IMR-90 (cell line): ENCODE measurements at regions not wholly inside any gene's neighbourhood (a gene's known extent, or its start where the extent isn't known, plus 50 kb on each side); places are given as distances from the start of the nearest gene placed in this dataset.

ENCODE experiments used
- ATAC-seq: fragments of 200-7000 bp; cut with Tn5 transposase; 2 replicates; pipeline ENCODE4 v1.9.1; 2020; ENCODE audit warnings: low read depth, mild to moderate bottlenecking, moderate library complexity
- BruUV-seq: library from RNA; stranded (reverse); fragments of 400-500 nt; replicated peaks from 2 replicates; lab custom pipeline; 2021; lab: Mats Ljungman, UMichigan
- CTCF ChIA-PET: fragments of 300-600 bp; formaldehyde crosslinking; extraction: SDS; loops from one replicate; lab custom pipeline; 2021; ENCODE audit warnings: antibody characterized with exemption; lab: Yijun Ruan, JAX
- POLR2A ChIA-PET: fragments of 300-600 bp; sonication (Branson Sonifier 250); formaldehyde crosslinking; loops from one replicate; lab custom pipeline; 2022; ENCODE audit warnings: antibody characterized with exemption; ENCODE audit not compliant: unreplicated experiment; lab: Charles Lee
- DNase-seq: peaks from one replicate; pipeline ENCODE4 v3.0.0; 2013
- H2AFZ ChIP-seq: replicated peaks from 2 replicates; pipeline ENCODE3; 2013; ENCODE audit warnings: low read length, mild to moderate bottlenecking; ENCODE audit not compliant: poor library complexity
- H2AK5ac ChIP-seq: 2 replicates; pipeline ENCODE4 v1.6.1; 2013; ENCODE audit warnings: low read depth, low read length, inconsistent platforms
- H2AK9ac ChIP-seq: replicated peaks from 2 replicates; pipeline ENCODE3; 2013; ENCODE audit warnings: mild to moderate bottlenecking, low read depth, low read length, moderate library complexity; ENCODE audit not compliant: poor library complexity
- H2BK120ac ChIP-seq: 2 replicates; pipeline ENCODE4 v1.6.1; 2013; ENCODE audit warnings: low read depth, low read length, inconsistent platforms
- H2BK15ac ChIP-seq: 3 replicates; pipeline ENCODE4 v1.6.1; 2013; ENCODE audit warnings: low read depth, low read length, inconsistent platforms
- H2BK20ac ChIP-seq: 2 replicates; pipeline ENCODE4 v1.6.1; 2013; ENCODE audit warnings: low read depth, mild to moderate bottlenecking, inconsistent platforms, low read length, moderate library complexity
- H2BK5ac ChIP-seq: 2 replicates; pipeline ENCODE4 v1.6.1; 2013; ENCODE audit warnings: mild to moderate bottlenecking, low read depth, low read length, inconsistent platforms; ENCODE audit not compliant: poor library complexity, severe bottlenecking
- H3K14ac ChIP-seq: replicated peaks from 2 replicates; pipeline ENCODE4 v1.6.1; 2013; ENCODE audit warnings: low read depth, low read length, inconsistent platforms
- H3K18ac ChIP-seq: 2 replicates; pipeline ENCODE4 v1.6.1; 2013; ENCODE audit warnings: low read depth, low read length, control low read depth
- H3K23ac ChIP-seq: 2 replicates; pipeline ENCODE4 v1.6.1; 2013; ENCODE audit warnings: low read depth, low read length, inconsistent platforms
- H3K27ac ChIP-seq: 2 replicates; pipeline ENCODE4 v1.5.1; 2013; ENCODE audit warnings: mild to moderate bottlenecking, control low read depth, low read length; ENCODE audit not compliant: insufficient read depth
- H3K27me3 ChIP-seq: 2 replicates; pipeline ENCODE4 v1.6.1; 2013; ENCODE audit warnings: low read length; ENCODE audit not compliant: control insufficient read depth, insufficient read depth
- H3K36me3 ChIP-seq: 2 replicates; pipeline ENCODE4 v1.6.1; 2013; ENCODE audit warnings: low read length, mixed read lengths; ENCODE audit not compliant: control insufficient read depth, insufficient read depth
- H3K4ac ChIP-seq: 2 replicates; pipeline ENCODE4 v1.6.1; 2013; ENCODE audit warnings: low read depth, low read length, inconsistent platforms
- H3K4me1 ChIP-seq: 2 replicates; pipeline ENCODE4 v1.6.1; 2013; ENCODE audit warnings: low read length, mixed read lengths; ENCODE audit not compliant: control insufficient read depth, insufficient read depth
- H3K4me2 ChIP-seq: 2 replicates; pipeline ENCODE4 v1.6.1; 2013; ENCODE audit warnings: low read depth, mild to moderate bottlenecking, control low read depth, low read length, moderate library complexity
- H3K4me3 ChIP-seq: 2 replicates; pipeline ENCODE4 v1.5.1; 2013; ENCODE audit warnings: low read depth, mild to moderate bottlenecking, control low read depth, low read length, moderate library complexity; ENCODE audit not compliant: insufficient read depth
- H3K56ac ChIP-seq: 2 replicates; pipeline ENCODE4 v1.6.1; 2013; ENCODE audit warnings: low read length, inconsistent platforms; ENCODE audit not compliant: insufficient read depth; ENCODE audit errors: extremely low read depth
- H3K79me1 ChIP-seq, 2 experiments: 2 replicates each; pipeline ENCODE4 v1.6.1; 2013; ENCODE audit warnings: low read length in 2 of 2, inconsistent platforms in 1 of 2, low read depth in 1 of 2
- H3K9ac ChIP-seq: 2 replicates; pipeline ENCODE4 v1.6.1; 2013; ENCODE audit warnings: low read depth, low read length, control low read depth
- H3K9me1 ChIP-seq: 2 replicates; pipeline ENCODE4 v1.6.1; 2013; ENCODE audit warnings: low read length, inconsistent platforms; ENCODE audit not compliant: insufficient read depth
- H3K9me3 ChIP-seq: 2 replicates; pipeline ENCODE4 v1.6.1; 2013; ENCODE audit warnings: low read length; ENCODE audit not compliant: control insufficient read depth, insufficient read depth
- H4K20me1 ChIP-seq: 2 replicates; pipeline ENCODE4 v1.6.1; 2013; ENCODE audit warnings: low read length, inconsistent platforms; ENCODE audit not compliant: insufficient read depth
- H4K5ac ChIP-seq: 2 replicates; pipeline ENCODE4 v1.6.1; 2013; ENCODE audit warnings: mild to moderate bottlenecking, low read depth, low read length, control low read depth
- H4K8ac ChIP-seq, 2 experiments: 2 replicates each; pipeline ENCODE4 v1.6.1; 2013; ENCODE audit warnings: low read depth in 2 of 2, low read length in 2 of 2, control low read depth in 1 of 2, inconsistent platforms in 1 of 2
- H4K91ac ChIP-seq: 2 replicates; pipeline ENCODE4 v1.6.1; 2013; ENCODE audit warnings: low read depth, low read length, inconsistent platforms; ENCODE audit not compliant: insufficient read depth
- CTCF ChIP-seq: conservative IDR thresholded peaks from 2 replicates; pipeline ENCODE4 v1.5.1; 2012; ENCODE audit warnings: mild to moderate bottlenecking, low read depth, low read length, improper control_type of control experiment
- ELK1 ChIP-seq: fragments of 150-350 bp; IDR thresholded peaks from 2 replicates; pipeline ENCODE4 v1.6.1; 2016; ENCODE audit warnings: low read depth, mild to moderate bottlenecking, low read length, moderate library complexity, borderline replicate concordance
- MAFK ChIP-seq: IDR thresholded peaks from 2 replicates; pipeline ENCODE4 v1.6.1; 2012; ENCODE audit warnings: low read depth, low read length, improper control_type of control experiment
- RCOR1 ChIP-seq: IDR thresholded peaks from 2 replicates; pipeline ENCODE4 v1.6.1; 2012; ENCODE audit warnings: mild to moderate bottlenecking, low read length, improper control_type of control experiment; ENCODE audit not compliant: insufficient replicate concordance
- SMC3 ChIP-seq: fragments of 150-350 bp; IDR thresholded peaks from 2 replicates; pipeline ENCODE4 v1.6.1; 2016; ENCODE audit warnings: low read depth, mild to moderate bottlenecking, antibody characterized with exemption, low read length, moderate library complexity
- USF2 ChIP-seq: fragments of 150-350 bp; IDR thresholded peaks from 2 replicates; pipeline ENCODE4 v1.6.1; 2017; ENCODE audit warnings: mild to moderate bottlenecking, antibody characterized with exemption, low read length, low read depth
- WGBS, 2 experiments: methylation state at CpG; one replicate each; pipeline versions ENCODE4 v1.1.5 to v1.1.7; 2013; ENCODE audit warnings: missing lambda C conversion rate in 2 of 2; ENCODE audit not compliant: insufficient read length in 1 of 2; ENCODE audit errors: extremely low coverage in 2 of 2; 5-methylcytosine and 5-hydroxymethylcytosine counted together
- dilution Hi-C: fragments of 300-500 bp; cut with HindIII; formaldehyde crosslinking; loops from one replicate; pipeline ENCODE4 v1.14.3; 2018; ENCODE audit warnings: low sequenced_read_pairs; ENCODE audit not compliant: unreplicated experiment
- in situ Hi-C: fragments of 300-500 bp; cut with MboI; formaldehyde crosslinking; loops from 3 replicates; pipeline ENCODE4 v1.14.3; 2019; ENCODE audit warnings: low sequenced_read_pairs, inconsistent platforms, mixed read lengths
- intact Hi-C: fragments of 100-400 bp; cut with micrococcal nuclease; formaldehyde crosslinking; loops from 2 replicates; pipeline ENCODE4 v1.10.0; 2022

GRCh38 chr2:49271060-49271606 is 116.8 kb upstream of the FSHR start:
- in situ Hi-C loops = no loop called here
- Histone ChIP-seq H2BK120ac (no peak overlapping the region), H3K36me3 (no peaks in the 10 kb centered on the region), H3K9ac (no peak overlapping the region), H3K27ac (no peak overlapping the region), H3K23ac (no peak overlapping the region), H2BK5ac (no peak overlapping the region), H2AK5ac (no peak overlapping the region), H3K14ac (no peak overlapping the region), H3K4ac (no peak overlapping the region), H3K9me3 (no peaks in the 10 kb centered on the region), H4K5ac (no peak overlapping the region), H2AK9ac (no peak overlapping the region), H3K27me3 (no peaks in the 10 kb centered on the region), H3K4me2 (no peak overlapping the region), H4K8ac (no peak overlapping the region), H4K91ac (no peak overlapping the region), H2BK20ac (no peak overlapping the region), H3K18ac (no peak overlapping the region), H3K9me1 (no peaks in the 10 kb centered on the region), H3K4me3 (no peak overlapping the region), H2AFZ (no peak overlapping the region), H3K56ac (no peak overlapping the region), H3K4me1 (no peaks in the 10 kb centered on the region), H3K79me1 (no peaks in the 10 kb centered on the region), H4K20me1 (no peaks in the 10 kb centered on the region), H2BK15ac (no peak overlapping the region)
- ChIA-PET CTCF (no interaction called here), POLR2A (no interaction called here)
- no CpG with 5 or more reads among the region's 2 CpGs for WGBS, 2 experiments
- TF ChIP-seq USF2 (no peak), SMC3 (no peak), CTCF (no peak), MAFK (no peak), ELK1 (no peak), RCOR1 (no peak)
- no TSS peak for BruUV-seq
- DNase-seq = no peak
- intact Hi-C loops = no loop called here
- ATAC-seq = no peak
- dilution Hi-C loops = no loop called here
